ENCODE measurements at regions not wholly inside any gene's neighbourhood (a gene's known extent, or its start where the extent isn't known, plus 50 kb on each side); places are given as distances from the start of the nearest gene placed in this dataset.
"Not testable (repeated sequence)": the region's sequence is repeated elsewhere in the genome, so short reads cannot be mapped to it uniquely, and the experiment has no call there.

- DNase-seq = not testable (repeated sequence)
Observed at GRCh38 chr1:234801147-234801546, 191.2 kb upstream of the IRF2BP2 start.

- DNase-seq = not testable (repeated sequence)
Observed at GRCh38 chr1:234800563-234800962, 190.6 kb upstream of the IRF2BP2 start.

- not testable (repeated sequence) for DNase-seq
Observed at GRCh38 chr1:234799021-234799689, 189.2 kb upstream of the IRF2BP2 start.

GRCh38 chr1:234797216-234797615, 187.2 kb upstream of the IRF2BP2 start:
- not testable (repeated sequence) for DNase-seq

GRCh38 chr1:234796438-234796792, 186.4 kb upstream of the IRF2BP2 start:
- DNase-seq = not testable (repeated sequence)

GRCh38 chr1:234795711-234796437, 185.9 kb upstream of the IRF2BP2 start:
- DNase-seq = peak in 1 of 3 donors; percentile 69

- not testable (repeated sequence) for DNase-seq
Observed at GRCh38 chr1:234795007-234795406, 185.0 kb upstream of the IRF2BP2 start.

GRCh38 chr1:234794452-234794851, 184.5 kb upstream of the IRF2BP2 start:
- DNase-seq = not testable (repeated sequence)

- DNase-seq = not testable (repeated sequence)
Observed at GRCh38 chr1:234793924-234794323, 183.9 kb upstream of the IRF2BP2 start.

GRCh38 chr1:234792221-234792864, 182.4 kb upstream of the IRF2BP2 start:
- DNase-seq = not testable (repeated sequence)

GRCh38 chr1:234791615-234792014, 181.6 kb upstream of the IRF2BP2 start:
- DNase-seq = not testable (repeated sequence)

- not testable (repeated sequence) for DNase-seq
Observed at GRCh38 chr1:234790333-234790732, 180.4 kb upstream of the IRF2BP2 start.

- not testable (repeated sequence) for DNase-seq
Observed at GRCh38 chr1:234787011-234787584, 177.1 kb upstream of the IRF2BP2 start.

- DNase-seq = not testable (repeated sequence)
Observed at GRCh38 chr1:234785922-234786321, 175.9 kb upstream of the IRF2BP2 start.

GRCh38 chr1:234785471-234785919, 175.5 kb upstream of the IRF2BP2 start:
- DNase-seq = not testable (repeated sequence)

GRCh38 chr1:234784108-234784507, 174.1 kb upstream of the IRF2BP2 start:
- DNase-seq = not testable (repeated sequence)

GRCh38 chr1:234782791-234783190, 172.8 kb upstream of the IRF2BP2 start:
- no peak for DNase-seq

- peak in 2 of 3 donors; percentile 51 to 84 for DNase-seq
Observed at GRCh38 chr1:234782105-234782751, 172.2 kb upstream of the IRF2BP2 start.

- DNase-seq = peak in 1 of 3 donors; percentile 53
Observed at GRCh38 chr1:234781241-234782065, 171.5 kb upstream of the IRF2BP2 start.

- no peak for DNase-seq
Observed at GRCh38 chr1:234780531-234781162, 170.7 kb upstream of the IRF2BP2 start.
